ENCODE measurements at regions not wholly inside any gene's neighbourhood (a gene's known extent, or its start where the extent isn't known, plus 50 kb on each side); places are given as distances from the start of the nearest gene placed in this dataset.

DNA sequence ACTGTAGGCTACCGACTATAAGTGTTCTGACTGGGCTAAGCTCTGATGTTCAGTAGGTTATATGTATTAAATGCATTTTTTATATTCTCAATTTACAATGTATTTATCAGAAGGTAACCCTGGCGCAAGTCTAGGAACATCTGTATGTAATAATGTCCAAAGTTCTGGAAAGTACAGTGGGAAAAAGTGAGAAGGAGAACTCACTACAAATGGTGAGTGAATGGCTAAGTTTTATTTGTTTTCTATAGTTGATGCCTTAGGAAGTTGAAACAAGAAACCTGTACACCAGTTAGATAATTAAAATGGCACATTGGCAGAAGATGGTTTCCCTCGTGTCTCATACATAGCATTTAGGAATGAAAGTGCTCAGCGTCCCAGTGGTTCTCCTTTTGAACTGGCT, 333.4 kb upstream of the THRB start:
- TF ChIP-seq EZH2 (IDR thresholded peaks at IDR 0.05; ENCODE audit: low read depth, low read length, severe bottlenecking) (no peak), BCL11A (IDR thresholded peaks at IDR 0.05; ENCODE audit: low read depth in 2 of 2, low read length in 2 of 2) (no peak), SP1 (IDR thresholded peaks at IDR 0.05; ENCODE audit: low read depth, low read length) (no peak), CEBPB (IDR thresholded peaks at IDR 0.05; ENCODE audit: low read depth, low read length) (no peak), POLR2AphosphoS5 (IDR thresholded peaks at IDR 0.05; ENCODE audit: low read depth, low read length) (no peak), RAD21 (IDR thresholded peaks at IDR 0.05 in 1 of 2, conservative IDR thresholded peaks at IDR 0.05 in 1 of 2; ENCODE audit: low read depth in 2 of 2, low read length in 2 of 2) (no peak), CHD2 (IDR thresholded peaks at IDR 0.05; ENCODE audit: low read length) (no peak), JUN (IDR thresholded peaks at IDR 0.05; ENCODE audit: low read depth, low read length) (no peak), RFX5 (IDR thresholded peaks at IDR 0.05; ENCODE audit: borderline replicate concordance, low read depth, low read length) (no peak), YY1 (IDR thresholded peaks at IDR 0.05; ENCODE audit: low read depth, low read length) (no peak), FOSL1 (IDR thresholded peaks at IDR 0.05; ENCODE audit: insufficient read depth, low read depth, low read length) (no peak), ZNF274 (IDR thresholded peaks at IDR 0.05; ENCODE audit: borderline replicate concordance, extremely low read depth, low read length) (no peak)
- TF ChIP-seq, protein P1, sequence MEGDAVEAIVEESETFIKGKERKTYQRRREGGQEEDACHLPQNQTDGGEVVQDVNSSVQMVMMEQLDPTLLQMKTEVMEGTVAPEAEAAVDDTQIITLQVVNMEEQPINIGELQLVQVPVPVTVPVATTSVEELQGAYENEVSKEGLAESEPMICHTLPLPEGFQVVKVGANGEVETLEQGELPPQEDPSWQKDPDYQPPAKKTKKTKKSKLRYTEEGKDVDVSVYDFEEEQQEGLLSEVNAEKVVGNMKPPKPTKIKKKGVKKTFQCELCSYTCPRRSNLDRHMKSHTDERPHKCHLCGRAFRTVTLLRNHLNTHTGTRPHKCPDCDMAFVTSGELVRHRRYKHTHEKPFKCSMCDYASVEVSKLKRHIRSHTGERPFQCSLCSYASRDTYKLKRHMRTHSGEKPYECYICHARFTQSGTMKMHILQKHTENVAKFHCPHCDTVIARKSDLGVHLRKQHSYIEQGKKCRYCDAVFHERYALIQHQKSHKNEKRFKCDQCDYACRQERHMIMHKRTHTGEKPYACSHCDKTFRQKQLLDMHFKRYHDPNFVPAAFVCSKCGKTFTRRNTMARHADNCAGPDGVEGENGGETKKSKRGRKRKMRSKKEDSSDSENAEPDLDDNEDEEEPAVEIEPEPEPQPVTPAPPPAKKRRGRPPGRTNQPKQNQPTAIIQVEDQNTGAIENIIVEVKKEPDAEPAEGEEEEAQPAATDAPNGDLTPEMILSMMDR (IDR thresholded peaks at IDR 0.05; ENCODE audit: control extremely low read depth in 1 of 3, insufficient read depth in 1 of 3, low read depth in 1 of 3, low read length in 3 of 3): no peak
- TF ChIP-seq, protein P2, sequence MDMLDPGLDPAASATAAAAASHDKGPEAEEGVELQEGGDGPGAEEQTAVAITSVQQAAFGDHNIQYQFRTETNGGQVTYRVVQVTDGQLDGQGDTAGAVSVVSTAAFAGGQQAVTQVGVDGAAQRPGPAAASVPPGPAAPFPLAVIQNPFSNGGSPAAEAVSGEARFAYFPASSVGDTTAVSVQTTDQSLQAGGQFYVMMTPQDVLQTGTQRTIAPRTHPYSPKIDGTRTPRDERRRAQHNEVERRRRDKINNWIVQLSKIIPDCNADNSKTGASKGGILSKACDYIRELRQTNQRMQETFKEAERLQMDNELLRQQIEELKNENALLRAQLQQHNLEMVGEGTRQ (IDR thresholded peaks at IDR 0.05; ENCODE audit: low read length): no peak

Measured in H1 (cell line).